Neural progenitor cell (in vitro differentiated cells): ENCODE measurements at regions not wholly inside any gene's neighbourhood (a gene's known extent, or its start where the extent isn't known, plus 50 kb on each side); places are given as distances from the start of the nearest gene placed in this dataset.

ENCODE experiments used
- CTCF ChIP-seq: fragments of 200-600 bp; sonication (generic); IDR thresholded peaks from 2 replicates; pipeline ENCODE4 v1.5.1; 2017; ENCODE audit warnings: antibody characterized with exemption, mild to moderate bottlenecking
- EZH2phosphoT487 ChIP-seq: fragments of 200-600 bp; sonication (generic); IDR thresholded peaks from 2 replicates; pipeline ENCODE4 v1.6.1; 2017; ENCODE audit warnings: antibody characterized with exemption

DNA sequence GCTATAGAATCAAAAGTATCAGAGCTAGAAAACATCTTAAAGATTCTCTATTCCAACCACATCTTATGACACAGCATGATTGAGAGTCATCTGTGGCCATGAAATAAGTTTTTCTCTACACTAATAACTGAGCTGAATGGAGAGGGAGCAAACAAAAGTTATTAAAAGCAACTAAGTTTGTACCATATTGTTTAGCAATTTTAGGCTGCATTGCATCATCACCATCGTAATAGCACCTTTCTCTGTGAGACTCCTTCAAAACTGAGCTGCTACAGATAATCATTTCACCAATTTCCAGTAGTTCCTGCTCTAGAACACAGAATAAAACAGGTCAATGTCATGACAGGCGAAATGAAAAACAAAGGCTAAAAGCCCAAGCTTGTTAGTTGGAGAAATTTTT lies 1183.9 kb downstream of the DIAPH3 start:
- TF ChIP-seq EZH2phosphoT487: no peak
- TF ChIP-seq CTCF: no peak
